Right renal pelvis (tissue), 4 donors: ENCODE measurements at regions not wholly inside any gene's neighbourhood (a gene's known extent, or its start where the extent isn't known, plus 50 kb on each side); places are given as distances from the start of the nearest gene placed in this dataset.

Experiments
- DNase-seq, 4 donors: peaks; one replicate each; pipeline ENCODE4 v3.0.0-alpha.2; 2013; ENCODE audit warnings: low read depth in 4 of 4, low spot score in 3 of 4, missing footprints in 1 of 4

DNA sequence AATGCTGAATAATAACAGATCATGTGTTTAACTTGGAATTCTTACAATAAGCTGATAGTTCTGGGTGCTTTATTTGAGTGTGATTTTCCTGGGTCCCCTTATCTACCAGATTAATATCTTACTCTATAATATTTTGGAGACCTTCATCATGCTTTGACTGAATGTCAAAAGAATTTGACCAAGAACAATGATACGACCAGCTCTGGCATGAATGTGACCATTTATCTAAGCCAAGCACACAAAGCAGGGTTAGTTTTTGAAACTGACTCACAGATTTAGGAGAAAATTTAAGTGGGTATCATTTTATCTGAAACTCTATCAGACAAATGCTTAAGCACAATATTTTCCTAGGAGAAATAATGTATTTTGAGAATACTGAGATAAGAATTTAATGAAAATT, 677.0 kb downstream of the NYAP2 start:
- no peak for DNase-seq

DNA sequence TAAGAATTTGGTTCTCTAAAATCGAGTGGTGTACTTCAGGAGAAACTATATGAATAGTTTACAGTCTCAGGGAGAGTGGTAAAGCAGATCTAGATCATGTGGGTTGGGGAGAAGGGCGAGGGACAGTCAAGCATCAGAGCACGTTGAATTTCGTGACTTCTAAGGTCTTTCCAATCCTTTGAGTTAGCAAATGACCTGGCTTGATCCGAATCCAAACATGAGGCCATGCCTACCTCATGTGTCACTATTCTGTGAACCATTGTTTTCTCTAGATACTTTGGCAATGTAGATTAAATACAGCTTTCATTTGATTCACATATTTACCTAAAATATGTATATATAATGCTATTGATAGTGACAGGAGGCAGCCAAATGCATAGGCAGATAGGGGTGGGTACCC, 674.9 kb downstream of the NYAP2 start:
- no peak for DNase-seq

DNA sequence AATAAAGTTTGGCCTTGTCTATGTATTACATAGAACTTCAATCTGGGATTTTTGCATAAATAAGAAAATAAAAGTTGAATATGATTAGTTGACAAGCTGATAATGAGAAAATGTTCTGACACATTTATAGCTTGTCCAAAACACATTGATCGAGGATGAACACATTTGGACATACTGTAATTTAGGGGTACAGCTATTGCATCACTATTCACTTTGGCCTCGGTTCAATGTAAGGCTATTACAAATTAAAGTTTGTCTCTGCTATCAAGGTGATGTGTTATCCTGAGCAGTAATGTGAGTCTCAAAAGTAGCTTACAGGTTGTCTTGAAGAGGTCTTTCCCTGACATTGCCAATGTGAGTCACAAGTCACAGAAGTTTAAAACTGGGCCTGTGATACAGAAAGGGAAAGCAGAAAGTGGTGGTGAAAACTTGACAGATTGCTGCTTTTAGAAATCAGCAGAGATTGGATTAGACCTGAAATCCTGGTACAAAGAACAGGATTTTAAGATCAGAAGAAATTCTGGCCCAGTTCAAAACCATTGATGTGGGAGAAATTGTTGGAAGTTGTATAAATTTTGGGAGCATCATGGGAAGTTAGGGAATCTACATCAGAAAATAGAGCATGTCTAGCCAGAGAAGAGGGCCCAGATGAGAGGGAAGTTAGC, 674.1 kb downstream of the NYAP2 start:
- DNase-seq: no peak

DNA sequence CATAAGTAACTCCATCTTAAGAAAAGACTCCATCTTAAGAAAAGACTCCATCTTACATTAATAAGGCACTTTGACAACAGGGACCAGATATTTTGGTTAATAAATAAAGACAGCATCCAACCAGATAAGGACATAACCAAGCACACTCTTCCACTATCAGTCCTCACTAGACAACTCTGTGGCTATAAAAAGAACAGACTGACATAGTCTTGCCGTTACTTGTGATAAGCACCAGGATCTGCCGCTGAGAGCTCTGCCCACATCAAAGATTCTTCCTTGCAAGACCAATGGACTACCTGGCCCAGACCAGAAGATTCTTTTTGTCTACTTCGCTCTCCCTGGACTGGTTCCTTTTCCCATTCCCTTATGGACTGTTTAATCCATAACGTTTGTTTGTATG, 667.4 kb downstream of the NYAP2 start:
- no peak for DNase-seq

DNA sequence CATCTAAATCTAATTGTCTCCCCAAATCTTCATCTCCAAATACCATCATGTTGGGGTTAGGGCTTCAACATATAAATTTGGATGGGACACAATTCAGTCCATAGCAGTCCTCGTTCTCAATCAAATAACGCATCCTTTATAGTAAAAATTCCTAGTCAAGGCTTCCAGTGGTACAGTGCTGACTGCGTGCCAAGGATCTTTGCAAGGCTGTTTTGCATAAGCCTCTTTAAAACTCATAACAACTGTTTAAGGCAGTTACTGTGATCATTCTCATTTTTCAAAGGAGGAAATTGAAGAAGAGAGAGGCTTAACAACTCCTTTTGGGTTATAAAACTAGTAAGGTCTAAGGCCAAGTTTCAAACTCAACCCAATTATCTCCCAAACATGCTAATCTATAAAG, 666.9 kb downstream of the NYAP2 start:
- DNase-seq: no peak

DNA sequence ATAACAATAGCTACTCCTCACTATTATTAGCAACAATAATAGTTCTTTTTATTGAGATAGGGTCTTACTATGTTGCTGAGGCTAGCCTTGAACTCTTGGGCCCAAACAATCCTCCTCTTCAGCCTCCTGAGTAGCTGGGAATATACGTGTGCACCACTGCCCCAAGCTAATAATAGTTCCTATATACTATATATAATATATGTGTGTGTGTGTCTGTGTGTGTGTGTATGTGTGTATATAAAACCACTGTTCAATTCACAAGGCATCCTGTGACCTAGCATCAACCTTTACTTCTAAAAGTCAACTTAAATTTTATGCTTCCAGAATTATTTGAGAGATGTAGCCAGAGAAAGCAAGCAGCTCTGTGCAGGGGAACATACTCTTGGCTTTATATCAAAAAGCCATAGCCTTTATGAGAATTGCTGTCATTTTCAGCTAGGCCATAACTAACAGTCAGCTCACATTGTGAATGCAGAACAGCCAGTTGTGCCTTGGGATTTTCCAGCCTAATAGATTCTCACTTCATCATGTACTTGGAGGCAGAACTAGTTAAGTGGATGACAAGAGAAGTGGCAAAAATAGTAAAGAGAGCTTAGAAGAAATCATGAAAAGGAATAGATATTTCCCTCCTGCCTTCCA, 665.5 kb downstream of the NYAP2 start:
- DNase-seq: no peak

DNA sequence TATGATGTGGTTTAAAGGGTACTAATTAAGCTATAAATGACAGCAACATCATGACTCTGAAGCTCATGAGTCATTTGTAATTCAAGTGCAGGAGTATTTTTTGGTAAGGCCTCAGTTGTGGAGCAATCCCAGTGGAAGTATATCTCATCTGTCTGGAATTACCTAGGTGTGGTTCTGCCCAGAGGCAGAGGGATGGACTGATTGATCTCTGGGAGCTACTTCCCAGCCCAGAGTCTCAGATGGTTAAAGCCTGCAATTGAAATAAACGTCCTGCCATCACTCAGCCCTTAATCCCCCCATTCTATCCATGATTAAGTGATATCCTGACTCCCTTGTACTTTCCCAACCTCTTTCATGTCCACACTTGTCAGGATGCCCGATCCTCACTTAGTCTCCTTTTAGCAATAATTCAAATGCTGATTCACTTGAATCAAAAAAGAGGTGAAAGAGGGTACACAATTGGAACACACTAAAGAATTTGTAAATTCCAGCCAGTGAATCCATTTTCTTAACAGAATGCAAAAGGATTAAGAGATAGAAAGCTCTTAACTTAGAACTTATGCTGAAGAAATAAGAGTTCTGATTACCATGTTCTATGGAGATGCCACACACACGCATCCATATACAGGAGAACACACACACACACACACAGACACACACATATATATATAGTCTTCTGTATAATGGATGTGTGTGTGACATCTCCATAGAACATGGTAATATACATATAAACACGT, 664.4 kb downstream of the NYAP2 start:
- DNase-seq: no peak

DNA sequence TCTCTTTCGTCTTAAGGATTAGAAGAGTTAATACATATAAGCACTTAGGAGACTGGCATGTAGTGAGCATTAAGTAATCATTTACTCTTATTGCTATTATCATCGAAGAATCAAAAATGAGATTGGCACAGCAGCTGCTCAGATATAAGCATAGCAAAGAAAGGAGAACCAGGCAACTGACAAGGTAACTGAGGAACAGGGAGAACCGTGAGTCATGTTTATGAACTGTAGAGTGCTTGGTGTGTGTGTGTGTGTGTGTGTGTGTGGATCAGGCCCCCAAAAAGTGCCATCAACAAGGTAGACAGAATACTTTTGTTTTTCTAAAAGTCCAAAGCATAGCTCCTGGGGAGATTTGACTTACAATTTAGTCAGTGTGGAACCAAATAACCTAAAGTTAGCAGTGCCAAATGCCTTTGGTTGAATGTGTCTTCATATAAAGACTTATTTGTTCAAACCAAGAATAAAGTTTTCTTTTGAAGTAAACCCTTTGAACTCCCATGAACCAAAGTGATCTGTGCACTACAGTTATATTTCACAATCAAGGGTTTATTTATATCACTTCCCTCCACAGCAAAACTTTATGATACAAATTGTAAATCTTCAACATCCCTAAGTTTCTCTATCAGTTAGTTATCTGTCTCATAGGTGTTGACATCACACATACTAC, 660.6 kb downstream of the NYAP2 start:
- no peak for DNase-seq

DNA sequence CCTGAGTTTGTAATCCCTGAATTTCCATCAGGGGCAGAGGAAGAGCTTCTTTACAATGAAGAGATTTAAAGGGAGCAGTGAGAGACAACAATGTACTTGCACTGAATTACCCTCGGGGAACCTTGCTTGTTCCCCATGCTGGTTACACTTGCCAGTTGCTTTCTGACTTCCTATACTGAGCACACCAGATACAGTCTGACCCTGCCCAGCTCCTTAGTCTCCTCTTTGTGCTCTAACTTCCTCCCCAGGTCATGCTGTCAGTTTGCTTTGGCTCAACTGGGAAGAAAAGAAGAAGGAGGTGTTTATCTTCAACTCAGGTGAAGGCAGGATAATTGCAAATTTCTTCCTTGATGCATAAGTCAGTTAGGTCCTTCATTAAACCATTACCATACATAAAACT, 658.4 kb downstream of the NYAP2 start:
- DNase-seq: no peak

DNA sequence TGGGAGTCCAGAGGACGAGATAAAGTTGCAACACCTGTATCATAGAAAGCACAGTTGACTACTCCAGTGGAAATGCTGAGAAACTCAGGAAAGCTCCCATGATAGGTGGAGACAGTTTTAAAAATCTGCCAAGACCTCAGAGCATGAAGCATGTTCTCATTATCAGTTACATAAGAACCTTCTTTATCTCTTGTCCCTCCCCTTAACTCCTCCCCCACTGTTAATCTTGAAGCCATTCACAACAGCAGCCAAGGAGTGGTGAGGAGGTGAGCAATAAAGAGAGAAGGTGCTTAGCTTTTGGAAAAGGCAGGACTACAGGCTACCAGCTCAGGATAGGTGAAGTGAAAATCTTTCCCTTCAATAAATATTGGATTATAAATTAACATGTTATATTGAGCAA, 657.9 kb downstream of the NYAP2 start:
- no peak for DNase-seq

DNA sequence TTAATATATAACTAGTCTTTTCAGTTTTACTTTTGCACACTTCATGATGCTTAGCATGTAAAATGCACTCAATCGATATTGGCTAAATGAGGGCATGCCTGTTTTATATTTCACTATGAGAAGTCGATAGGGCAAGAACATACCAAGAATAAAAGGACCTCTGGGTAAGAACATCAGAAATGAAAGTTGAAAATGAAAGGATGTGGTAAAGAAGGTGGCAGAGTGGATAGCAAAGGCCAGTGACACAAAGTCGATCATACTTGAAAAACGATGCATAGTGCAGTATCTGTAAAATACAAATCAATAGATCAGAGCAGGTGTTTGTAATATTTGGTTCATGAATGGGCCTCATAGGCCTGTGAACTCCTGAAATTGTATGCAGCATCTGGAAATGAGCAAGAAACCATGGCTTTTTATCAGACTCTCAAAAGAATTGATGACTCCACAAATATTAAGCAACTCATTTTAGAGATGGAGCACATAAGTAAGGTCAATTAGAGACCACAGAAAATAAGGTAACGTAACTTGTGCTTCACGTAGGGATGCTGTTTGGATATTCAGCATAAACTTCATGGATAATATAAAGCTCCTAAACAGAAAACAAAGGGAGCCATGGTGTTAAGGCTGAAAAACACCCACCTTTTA, 653.4 kb downstream of the NYAP2 start:
- no peak for DNase-seq

DNA sequence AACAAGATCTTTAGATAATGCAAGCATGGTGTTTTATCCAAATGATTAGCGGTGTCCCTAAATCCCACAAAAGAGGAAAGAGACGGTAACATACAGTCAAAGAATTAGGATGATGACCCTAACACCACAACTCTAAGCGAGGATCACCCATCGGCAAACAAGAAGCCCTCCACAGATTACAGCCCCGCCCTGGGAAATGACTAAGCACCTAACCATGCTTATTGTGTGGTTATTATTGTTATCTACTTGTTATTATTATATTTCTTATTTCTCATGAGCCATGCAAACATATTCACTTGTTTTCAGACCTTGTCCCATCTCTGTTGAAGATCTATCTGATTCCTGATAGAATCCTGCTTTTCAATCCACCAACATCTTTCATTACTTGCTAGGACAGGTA, 651.3 kb downstream of the NYAP2 start:
- no peak for DNase-seq

DNA sequence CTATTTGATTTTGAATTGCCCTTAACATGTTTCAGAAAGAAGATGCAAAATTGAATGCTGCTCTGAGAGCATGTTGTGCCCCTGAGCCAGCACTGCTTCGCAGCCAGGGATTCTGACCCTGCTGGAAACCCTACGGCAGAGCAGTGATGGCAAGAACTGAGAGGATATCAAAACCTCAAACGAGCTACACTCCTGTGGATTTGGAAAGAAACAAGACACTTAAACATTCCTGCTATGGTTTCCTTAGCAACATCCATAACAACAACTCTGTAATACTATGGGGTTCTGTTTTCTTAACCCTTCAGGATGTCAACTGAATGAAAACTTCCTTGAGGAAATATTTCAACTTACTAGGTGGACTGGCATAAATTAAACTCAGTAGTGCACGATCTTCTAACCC, 649.1 kb downstream of the NYAP2 start:
- DNase-seq: peak in 3 of 4 donors; percentile 28 to 47 (median 43)

DNA sequence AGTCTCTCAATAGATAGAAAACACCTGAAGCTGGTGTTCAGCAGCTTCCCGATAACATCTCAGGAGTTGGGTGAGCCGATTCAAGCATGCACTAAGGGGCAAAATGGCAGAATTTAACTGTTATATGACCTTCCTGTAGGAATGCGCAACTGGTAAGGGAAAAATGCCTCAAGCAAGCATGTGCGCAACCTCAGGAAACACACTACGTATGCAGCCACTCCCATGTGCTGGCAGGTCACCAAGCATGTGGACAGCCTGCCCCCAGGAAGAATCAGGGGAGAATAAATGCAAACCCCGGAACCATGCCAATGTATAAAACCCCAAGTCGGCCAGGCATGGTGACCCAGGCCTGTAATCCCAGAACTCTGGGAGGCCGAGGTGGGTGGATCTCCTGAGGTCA, 645.6 kb downstream of the NYAP2 start:
- no peak for DNase-seq

DNA sequence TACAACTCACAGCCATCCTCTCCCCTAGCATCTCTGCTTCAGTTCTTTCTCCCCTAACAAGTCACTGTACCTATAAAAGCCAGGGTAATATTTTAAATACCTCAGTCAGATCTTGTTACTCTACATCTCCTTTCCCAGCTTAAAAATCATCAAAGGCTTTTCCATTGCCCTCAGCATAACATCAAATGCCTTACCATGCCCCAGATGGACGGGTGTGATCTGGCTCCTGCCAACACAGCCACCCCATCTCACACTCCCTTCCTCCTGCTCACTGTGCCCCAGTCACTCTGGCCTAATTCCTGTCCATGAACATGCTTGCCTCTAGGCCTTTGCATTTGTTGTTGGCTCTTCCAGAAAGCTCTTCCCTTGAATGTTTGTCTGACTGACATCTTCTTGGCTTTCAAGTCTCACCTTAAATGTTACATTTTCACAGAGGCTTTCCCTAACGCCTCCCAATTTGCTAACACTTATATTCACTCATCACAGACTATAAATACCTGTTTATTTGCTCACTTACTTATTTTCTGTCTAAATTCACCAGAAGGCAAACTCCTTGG, 640.9 kb downstream of the NYAP2 start:
- no peak for DNase-seq

DNA sequence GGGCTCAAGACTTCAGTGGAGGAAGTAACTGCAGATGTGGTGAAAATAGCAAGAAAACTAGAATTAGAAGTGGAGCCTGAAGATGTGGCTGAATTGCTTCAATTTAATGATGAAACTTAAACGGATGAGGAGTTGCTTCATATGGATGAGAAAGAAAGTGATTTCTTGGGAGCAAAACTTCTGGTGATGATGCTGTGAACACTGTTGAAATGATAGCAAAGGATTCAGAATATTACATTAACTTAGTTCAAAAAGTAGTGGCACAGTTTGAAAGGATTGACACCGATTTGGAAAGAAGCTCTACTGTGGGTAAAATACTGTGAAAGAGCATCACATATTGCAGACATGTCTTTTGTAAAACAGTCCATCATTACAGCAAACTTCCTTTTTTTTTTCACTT, 638.0 kb downstream of the NYAP2 start:
- no peak for DNase-seq

DNA sequence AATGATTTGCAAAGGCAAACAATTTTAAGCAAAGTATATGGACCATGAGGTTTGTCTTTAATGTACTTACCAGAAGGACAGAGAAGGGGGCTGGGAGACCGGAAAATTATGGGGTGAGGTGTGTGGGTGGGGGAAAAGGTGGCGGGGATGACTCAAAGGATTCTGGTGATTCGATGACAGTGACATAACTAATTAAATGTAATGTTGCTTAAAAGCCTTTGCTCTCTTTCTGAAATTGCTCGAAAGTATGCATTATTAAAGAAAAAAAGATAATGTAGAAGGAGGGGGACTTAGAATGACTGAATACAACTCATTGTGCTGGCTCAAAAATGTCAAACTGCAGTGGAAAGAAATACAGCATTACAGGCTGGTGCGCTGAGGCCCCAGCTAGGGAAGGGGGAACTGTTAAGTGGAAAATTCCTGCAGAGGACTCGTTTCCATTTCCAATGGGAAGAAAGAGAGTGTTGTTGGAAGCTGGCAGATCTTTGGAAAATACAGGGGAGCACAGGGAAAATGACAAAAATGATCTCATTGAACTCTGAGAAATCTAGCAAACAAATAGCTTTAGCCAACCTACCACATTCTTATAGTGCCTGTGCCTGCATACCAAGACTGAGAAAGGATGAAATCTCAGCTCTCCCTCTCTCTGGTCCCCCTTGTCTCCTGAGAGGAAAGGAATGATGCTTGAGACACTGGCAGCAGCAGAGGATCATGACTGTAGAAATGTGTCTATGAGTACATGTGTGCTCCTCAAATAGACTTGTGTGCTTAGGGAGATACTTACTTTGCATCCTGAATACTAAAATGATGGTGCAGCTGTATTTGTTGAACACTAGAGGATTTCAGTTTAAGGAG, 632.4 kb downstream of the NYAP2 start:
- DNase-seq: peak in 1 of 4 donors; percentile 8

DNA sequence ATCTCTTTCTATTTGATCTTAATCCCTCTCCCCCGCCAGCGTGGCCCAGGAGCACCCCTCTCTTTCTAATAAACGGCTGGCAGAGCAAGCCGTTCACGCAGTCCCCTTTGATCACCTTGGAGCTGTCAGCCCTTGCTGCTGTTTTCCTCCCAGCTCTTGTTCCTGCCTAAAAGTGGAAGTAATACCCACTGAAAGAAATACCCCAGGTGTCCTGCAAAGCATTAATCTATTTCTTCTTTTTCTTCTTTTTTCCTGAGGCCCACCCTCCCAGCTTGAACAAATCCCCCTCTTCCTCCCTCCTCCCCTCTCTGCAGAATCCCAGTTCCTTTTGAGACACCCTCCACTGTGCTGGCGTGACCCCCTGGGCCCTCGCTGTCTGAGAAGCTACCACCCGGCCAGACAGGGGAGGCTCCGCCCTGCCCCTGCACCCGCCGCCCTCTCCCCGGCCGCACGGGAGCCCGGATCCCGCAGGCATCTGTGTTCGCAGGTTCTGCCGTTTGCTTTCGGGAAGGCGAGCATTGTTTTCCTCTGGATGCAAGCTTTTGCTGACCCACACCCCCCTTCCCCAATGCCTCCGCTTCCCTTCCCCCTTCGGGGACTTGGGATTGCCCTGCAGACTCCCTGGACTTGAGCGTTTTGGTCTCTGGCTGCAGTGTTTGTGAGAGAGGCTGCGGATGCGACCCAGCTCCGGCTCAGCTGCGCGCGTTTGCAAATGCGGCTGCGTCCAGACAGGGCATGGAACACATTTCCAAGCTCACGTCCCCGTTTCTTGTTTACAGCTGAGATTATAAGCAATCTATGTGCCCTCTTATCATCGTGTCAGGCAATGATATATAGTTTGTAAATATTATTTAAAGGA, 631.5 kb downstream of the NYAP2 start:
- peak; percentile 58 to 72 (median 66) for DNase-seq

DNA sequence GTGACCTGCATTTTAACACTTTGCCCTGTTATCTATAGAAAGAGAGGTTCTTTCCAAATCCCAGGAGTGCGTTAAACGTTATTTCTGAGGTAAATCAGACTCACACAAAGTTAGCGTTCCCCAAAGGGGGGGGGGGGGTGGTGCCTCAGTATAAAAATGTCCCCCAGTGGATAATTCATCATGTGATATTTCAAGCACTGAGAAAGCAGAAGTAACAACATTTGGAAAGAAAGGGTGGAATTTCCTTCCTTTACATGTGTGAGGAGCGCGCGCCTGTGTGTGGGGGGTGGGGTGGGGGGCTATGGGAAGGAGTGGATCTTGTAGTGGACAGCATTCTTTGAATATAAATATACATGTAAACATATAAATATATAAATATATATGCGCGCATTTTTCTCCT, 630.9 kb downstream of the NYAP2 start:
- DNase-seq: no peak
